GM21447 (cell line): ENCODE measurements at regions not wholly inside any gene's neighbourhood (a gene's known extent, or its start where the extent isn't known, plus 50 kb on each side); places are given as distances from the start of the nearest gene placed in this dataset.

Source experiments
- ATAC-seq: cut with Tn5 transposase; IDR thresholded peaks from one replicate; pipeline ENCODE4 v1.9.1; 2021; ENCODE audit not compliant: unreplicated experiment

- ATAC-seq: no peak
Observed at GRCh38 chr5:148912714-148913398, 86.4 kb downstream of the ADRB2 start.

GRCh38 chr5:148913493-148913892 lies 87.1 kb downstream of the ADRB2 start:
- ATAC-seq: no peak

- no peak for ATAC-seq
Observed at GRCh38 chr5:148913985-148914431, 87.6 kb downstream of the ADRB2 start.

GRCh38 chr5:148915224-148915817 lies 88.9 kb downstream of the ADRB2 start:
- ATAC-seq: no peak

- ATAC-seq: no peak
Observed at GRCh38 chr5:148920646-148921288, 94.4 kb downstream of the ADRB2 start.

GRCh38 chr5:148921350-148921749 lies 94.9 kb downstream of the ADRB2 start:
- no peak for ATAC-seq

GRCh38 chr5:148922606-148923005 lies 96.2 kb downstream of the ADRB2 start:
- no peak for ATAC-seq

GRCh38 chr5:148923023-148923422 lies 96.6 kb downstream of the ADRB2 start:
- ATAC-seq: no peak

- no peak for ATAC-seq
Observed at GRCh38 chr5:148924817-148925216, 98.4 kb downstream of the ADRB2 start.

GRCh38 chr5:148926207-148926606 lies 99.8 kb downstream of the ADRB2 start:
- ATAC-seq: no peak

- ATAC-seq: no peak
Observed at GRCh38 chr5:148927307-148927946, 101.0 kb downstream of the ADRB2 start.

- ATAC-seq: no peak
Observed at GRCh38 chr5:148928141-148928540, 101.7 kb downstream of the ADRB2 start.

GRCh38 chr5:148931453-148932057 lies 105.1 kb downstream of the ADRB2 start:
- no peak for ATAC-seq

- no peak for ATAC-seq
Observed at GRCh38 chr5:148932355-148932935, 106.0 kb downstream of the ADRB2 start.

- no peak for ATAC-seq
Observed at GRCh38 chr5:148933903-148934432, 107.6 kb downstream of the ADRB2 start.

- ATAC-seq: no peak
Observed at GRCh38 chr5:148934895-148935400, 108.5 kb downstream of the ADRB2 start.

- no peak for ATAC-seq
Observed at GRCh38 chr5:148937239-148937638, 110.8 kb downstream of the ADRB2 start.

GRCh38 chr5:148937830-148938521 lies 111.6 kb downstream of the ADRB2 start:
- ATAC-seq: no peak

- no peak for ATAC-seq
Observed at GRCh38 chr5:148938522-148938882, 112.1 kb downstream of the ADRB2 start.

GRCh38 chr5:148939676-148940075 lies 113.3 kb downstream of the ADRB2 start:
- ATAC-seq: no peak
